ENCODE measurements at regions not wholly inside any gene's neighbourhood (a gene's known extent, or its start where the extent isn't known, plus 50 kb on each side); places are given as distances from the start of the nearest gene placed in this dataset.

DNA sequence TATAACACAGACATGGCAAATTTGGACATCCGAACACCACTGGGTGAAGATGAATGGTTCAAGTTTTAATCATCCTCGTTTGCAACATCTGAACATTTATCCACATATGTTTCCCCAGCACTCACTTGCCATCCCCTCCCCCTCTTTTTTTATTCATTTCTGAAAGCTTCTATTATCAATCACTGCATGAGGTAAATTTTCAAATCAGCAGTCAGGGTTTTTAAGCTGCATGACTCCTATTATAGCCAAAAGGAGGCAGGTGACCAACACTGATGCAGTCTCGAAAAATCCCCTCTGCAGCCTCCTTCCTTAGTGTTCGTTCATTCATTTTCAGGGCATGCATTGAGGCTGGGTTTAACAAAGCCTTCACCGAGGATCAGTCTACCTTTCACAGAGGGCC is 530.8 kb upstream of the JARID2 start:
- no peaks in the 10 kb centered on the region for H3K27me3 ChIP-seq
- DNase-seq (no peak), ATAC-seq (no peak)
- WGBS, 2 donors = 94 to 95% methylated on average over 5 of the region's 5 CpGs
- no peaks in the 10 kb centered on the region for H3K36me3 ChIP-seq
- H3K27ac ChIP-seq = no peak overlapping the region
- H3K4me3 ChIP-seq = no peak overlapping the region
- intact Hi-C loops (cut with DNase I) = loop anchor here in 4 of 10 donors (10.0 kb wide), 3 partner anchors 290 to 530 kb away; partner anchors contain the start of gene JARID2 (in 2 of the 4)
- TF ChIP-seq CTCF (IDR thresholded peaks at IDR 0.05) = no peak
- peaks cover 3 to 56% (median 33%) of the 10 kb centered on the region in 9 donors for H3K4me1 ChIP-seq
- peaks cover 0 to 7% (median 0%) of the 10 kb centered on the region in 11 donors for H3K9me3 ChIP-seq

GRCh38 chr6:14716499-14717146 is 529.2 kb upstream of the JARID2 start:
- H3K27me3 ChIP-seq = no peaks in the 10 kb centered on the region
- no peak for DNase-seq
- peaks cover 3 to 57% (median 46%) of the 10 kb centered on the region in 9 donors for H3K4me1 ChIP-seq
- intact Hi-C loops (cut with DNase I) = loop anchor here in 4 of 10 donors (10.0 kb wide), 3 partner anchors 292 to 528 kb away; partner anchors contain the start of gene JARID2 (in 2 of the 4)
- H3K27ac ChIP-seq = peak overlapping the region in 1 of 10 donors; percentile 33
- no peaks in the 10 kb centered on the region for H3K36me3 ChIP-seq
- H3K4me3 ChIP-seq = no peak overlapping the region
- TF ChIP-seq CTCF (IDR thresholded peaks at IDR 0.05) = no peak
- no peak for ATAC-seq
- no peaks in the 10 kb centered on the region for H3K9me3 ChIP-seq
- 87 to 96% methylated on average over 9 of the region's 9 CpGs for WGBS, 2 donors

GRCh38 chr6:14717307-14717706 is 528.6 kb upstream of the JARID2 start:
- intact Hi-C loops (cut with DNase I) = loop anchor here in 4 of 10 donors (10.0 kb wide), 3 partner anchors 293 to 527 kb away; partner anchors contain the start of gene JARID2 (in 2 of the 4)
- no peak for ATAC-seq
- Histone ChIP-seq H3K36me3 (no peaks in the 10 kb centered on the region), H3K9me3 (no peaks in the 10 kb centered on the region), H3K27me3 (no peaks in the 10 kb centered on the region), H3K4me3 (no peak overlapping the region), H3K27ac (peak overlapping the region in 1 of 10 donors; percentile 33), H3K4me1 (peaks cover 3 to 59% (median 46%) of the 10 kb centered on the region in 9 donors)
- 83 to 84% methylated on average over 3 of the region's 3 CpGs for WGBS, 2 donors
- no peak for DNase-seq
- TF ChIP-seq CTCF (IDR thresholded peaks at IDR 0.05) = no peak

GRCh38 chr6:14718861-14719260 is 527.0 kb upstream of the JARID2 start:
- DNase-seq = no peak
- no peak overlapping the region for H3K4me3 ChIP-seq
- no peaks in the 10 kb centered on the region for H3K36me3 ChIP-seq
- intact Hi-C loops (cut with DNase I) = loop anchor here in 4 of 10 donors (10.0 kb wide), 3 partner anchors 294 to 526 kb away; partner anchors contain the start of gene JARID2 (in 2 of the 4)
- H3K9me3 ChIP-seq = no peaks in the 10 kb centered on the region
- WGBS, 2 donors = 59 to 60% methylated on average over 4 of the region's 4 CpGs
- H3K27me3 ChIP-seq = no peaks in the 10 kb centered on the region
- ATAC-seq = no peak
- peaks cover 0 to 58% (median 31%) of the 10 kb centered on the region in 9 donors for H3K4me1 ChIP-seq
- peak overlapping the region in 3 of 10 donors; percentile 2 to 10 (median 2) for H3K27ac ChIP-seq
- no peak for TF ChIP-seq CTCF (IDR thresholded peaks at IDR 0.05)
